NCI-H1417 treated with DMSO at 0.1 percent for 48 hours (cell line): ENCODE measurements at regions not wholly inside any gene's neighbourhood (a gene's known extent, or its start where the extent isn't known, plus 50 kb on each side); places are given as distances from the start of the nearest gene placed in this dataset.

Experiments used
- DNase-seq: peaks from one replicate; lab custom pipeline; 2025; lab: John Stamatoyannopoulos, UW

DNA sequence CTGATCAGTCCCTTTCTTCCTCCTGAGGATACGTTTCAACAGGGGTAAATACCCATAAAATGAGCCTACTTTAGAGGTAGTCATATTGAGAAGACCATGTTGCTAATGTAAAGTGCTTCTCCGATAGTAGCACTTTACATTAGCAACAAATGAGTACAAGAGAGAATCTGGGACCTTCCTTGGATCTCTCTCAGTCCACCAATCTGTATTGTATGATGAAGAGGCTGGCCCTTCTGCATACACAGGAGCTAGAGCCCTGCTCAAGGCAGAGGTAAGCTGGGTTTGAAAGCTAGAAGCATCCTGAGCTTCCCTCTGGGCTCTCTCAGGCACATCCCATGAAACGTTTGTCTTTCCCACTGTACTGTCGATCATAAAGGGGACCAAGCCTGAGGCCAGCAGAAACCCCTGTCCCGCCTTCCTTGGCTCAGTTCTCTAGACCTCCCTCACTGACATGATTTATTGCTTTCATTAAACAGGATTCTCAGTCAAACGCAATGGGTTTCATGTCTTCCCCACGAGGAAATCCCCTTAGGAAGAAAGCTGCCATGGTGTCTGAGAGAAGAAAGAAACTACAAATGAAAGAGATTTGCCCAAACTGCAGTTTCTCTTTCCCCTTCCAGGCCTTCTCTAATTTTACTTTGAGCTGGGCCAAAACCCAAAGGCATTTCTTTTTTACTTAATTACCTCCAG lies 62.8 kb upstream of the BCAR3 start:
- DNase-seq = no peak

DNA sequence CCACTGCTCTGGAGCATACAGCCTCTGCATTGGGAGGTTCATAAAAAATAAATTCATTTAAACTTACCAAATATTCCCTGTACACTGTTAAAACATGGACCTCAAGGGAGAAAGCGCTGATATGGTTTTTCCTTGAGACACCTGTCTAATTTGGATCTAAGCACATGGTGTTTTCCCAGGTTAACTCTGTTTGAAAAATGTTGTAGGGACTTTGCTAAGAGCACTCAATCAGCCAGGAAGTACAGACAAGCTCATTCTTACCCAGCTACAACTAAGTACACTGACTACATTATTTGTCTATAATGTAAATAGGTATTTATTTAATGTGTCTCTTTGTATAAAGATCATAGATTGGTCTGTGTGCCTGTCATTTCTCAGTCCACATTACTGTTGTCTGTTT lies 61.8 kb upstream of the BCAR3 start:
- no peak for DNase-seq

DNA sequence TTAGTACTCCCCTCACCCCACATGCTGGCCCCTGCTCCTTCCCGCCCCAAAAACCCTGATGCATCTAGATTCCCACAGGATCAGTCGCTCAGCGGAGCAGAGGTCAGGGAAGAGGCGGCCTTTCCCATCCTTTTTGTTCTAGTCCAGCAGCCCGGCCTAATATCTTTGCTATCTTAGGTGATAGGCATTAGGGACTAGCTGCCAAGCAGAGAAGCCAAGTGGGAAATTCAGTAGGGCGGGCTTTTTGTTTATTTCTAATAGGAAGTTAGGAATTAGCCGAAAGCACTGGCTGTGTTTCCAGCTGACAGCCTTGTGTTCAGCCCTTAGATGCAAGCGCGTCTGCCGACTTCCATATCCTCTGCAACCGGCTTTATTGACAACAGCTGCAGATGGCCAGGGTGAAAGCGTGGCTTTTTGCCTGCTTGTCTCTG lies 59.0 kb upstream of the BCAR3 start:
- no peak for DNase-seq

DNA sequence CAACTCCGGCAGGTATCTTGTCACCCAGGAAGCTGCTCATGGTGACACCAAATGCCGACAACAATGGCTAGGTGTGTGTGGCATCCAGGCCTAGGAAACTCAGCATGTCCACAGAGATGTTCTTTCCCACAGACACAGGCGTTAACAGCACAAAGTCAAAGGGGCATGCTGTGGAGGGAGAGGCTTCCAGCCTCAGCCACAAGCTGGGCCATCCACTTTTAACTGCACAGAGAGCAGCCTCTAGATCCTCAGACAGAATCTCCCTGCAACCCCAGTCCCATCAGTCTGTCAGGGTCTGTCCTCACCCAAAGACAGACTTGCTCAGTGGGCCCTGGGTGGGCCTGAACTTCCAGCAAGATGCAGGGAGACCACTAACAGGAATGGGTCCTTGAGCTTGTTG lies 58.5 kb upstream of the BCAR3 start:
- no peak for DNase-seq

DNA sequence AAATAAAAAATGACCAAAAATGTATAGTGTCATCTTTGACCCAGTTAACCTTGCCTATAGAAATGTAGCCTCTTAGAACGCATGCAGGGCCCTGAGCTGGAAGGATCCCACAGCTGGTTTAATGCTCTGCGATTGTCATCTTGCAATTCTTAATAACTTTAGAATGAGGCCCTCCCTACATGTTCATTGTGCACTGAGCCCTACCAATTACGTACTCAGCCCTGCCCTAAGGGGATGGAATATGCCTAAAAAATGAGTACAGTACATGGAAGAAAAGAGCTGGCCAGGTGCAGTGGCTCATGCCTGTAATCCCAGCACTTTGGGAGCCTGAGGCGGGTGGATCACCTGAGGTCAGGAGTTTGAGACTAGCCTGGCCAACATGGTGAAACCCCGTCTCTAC lies 57.8 kb upstream of the BCAR3 start:
- no peak for DNase-seq

DNA sequence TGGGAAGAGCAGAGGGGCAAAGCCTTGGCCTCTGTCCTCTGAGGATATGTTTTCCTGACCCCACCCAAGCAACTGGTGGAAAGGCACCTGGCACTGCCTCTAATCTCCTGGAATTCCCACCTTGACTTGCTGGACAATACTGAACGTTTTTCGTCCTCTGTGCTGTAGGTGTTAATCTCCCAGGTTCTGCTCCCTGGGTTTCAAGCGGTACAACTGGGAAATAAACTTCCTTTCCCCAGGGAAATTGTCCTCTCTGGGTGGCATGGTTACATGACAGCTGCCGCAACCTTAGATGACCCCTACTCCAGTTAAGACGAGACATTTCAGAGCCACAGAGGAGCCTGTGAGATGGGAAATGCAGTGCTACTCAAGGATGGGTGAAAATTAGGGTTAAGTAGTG lies 57.3 kb upstream of the BCAR3 start:
- DNase-seq = no peak

DNA sequence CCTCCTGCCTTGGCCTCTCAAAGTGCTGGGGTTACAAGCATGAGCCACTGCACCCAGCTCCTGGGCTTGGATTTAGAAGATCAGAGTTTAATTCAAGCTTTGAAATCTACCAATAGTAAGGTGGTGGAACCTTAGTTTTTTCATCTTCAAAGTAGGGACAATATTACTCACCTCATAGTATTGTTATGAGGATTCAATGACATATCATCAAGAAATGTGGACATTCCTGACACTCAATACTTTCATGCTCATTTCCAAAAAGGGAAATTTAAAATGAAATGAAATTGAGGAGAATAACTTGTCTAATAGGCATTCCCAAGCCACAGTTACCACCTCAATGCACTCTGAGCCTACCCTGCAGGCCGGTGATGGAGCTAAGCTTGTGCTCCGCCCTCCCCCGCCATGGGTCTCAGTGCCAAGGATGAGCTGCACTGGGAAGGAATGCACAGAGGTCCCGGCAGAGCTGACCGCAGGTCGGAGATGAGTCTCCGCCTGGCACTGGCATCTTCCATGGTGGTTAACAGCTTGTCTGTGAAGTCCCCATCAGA lies 56.5 kb upstream of the BCAR3 start:
- DNase-seq = no peak

DNA sequence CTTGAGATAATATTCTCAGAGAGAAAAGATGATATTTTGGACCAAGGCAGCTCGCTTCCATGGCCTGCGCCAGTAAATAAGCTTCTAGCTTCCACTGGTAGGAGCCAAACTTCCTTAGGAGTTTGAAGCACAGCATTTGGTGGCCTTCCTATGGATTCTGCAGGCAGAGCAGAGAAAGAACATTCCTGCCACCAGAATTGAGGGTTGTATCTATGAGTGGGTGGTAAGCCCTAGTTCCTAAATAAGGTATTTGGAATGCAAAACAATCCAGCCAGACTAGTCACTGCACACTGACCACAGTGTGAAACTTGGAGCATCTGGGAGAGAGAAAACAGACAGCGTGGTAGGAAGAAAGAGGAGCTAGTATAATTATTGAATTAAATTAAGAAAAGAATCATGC lies 54.1 kb upstream of the BCAR3 start:
- DNase-seq = no peak

DNA sequence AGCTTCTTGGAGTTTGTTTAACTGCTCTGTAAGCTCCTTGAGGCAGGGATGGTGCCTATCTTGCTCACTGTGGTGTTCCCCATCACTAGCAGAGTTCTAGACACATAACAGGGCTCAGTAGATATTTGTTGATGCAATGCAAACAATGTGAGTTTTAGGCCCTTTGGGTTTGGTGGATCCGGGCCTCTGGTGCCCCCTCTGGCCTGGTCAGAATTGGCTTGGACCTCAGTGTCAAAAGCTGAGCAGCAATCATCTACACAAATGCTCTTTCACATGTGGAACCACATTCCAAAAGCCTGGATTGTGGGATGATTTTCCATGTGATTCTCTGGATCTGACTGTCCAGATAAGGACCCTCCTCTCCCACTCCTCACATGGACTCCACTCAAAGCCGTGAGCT lies 53.4 kb upstream of the BCAR3 start:
- no peak for DNase-seq

DNA sequence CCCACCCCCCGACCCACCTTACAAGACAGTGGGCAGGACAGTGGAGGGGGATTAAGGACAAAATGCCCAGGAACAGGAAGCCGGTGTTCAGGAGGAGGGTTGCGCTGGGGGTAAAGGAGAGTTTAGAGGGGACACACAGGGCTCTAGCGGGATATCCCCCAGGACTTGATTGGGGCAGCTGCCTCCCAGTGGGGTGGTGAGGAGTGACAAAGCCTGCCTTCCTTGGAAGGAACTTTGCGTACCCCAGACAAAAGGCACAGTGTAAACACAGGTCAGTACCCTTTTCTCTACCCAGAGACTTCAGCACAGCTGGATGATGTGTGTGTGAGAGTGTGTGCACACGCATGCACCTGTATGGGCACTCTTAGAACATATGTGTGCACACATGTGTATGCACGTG lies 51.7 kb upstream of the BCAR3 start:
- no peak for DNase-seq

DNA sequence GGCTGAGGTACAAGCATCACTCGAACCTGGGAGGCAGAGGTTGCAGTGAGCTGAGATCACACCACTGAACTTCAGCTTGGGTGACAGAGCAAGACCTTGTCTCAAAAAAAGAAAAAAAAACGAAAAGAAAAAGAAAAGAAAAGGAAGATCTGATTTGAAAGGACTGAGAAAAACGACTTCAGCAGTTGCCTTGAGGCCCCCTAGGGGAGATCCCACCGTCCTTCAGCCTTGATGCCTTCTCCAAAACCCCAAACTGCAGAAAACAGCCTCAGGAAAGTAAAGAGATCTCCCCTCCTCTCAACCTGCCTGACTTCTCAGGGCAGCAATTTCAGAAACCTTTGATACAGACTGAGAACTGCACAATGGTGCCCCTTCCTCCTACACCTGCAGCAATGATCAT lies 50.9 kb upstream of the BCAR3 start:
- no peak for DNase-seq
